ENCODE measurements at regions not wholly inside any gene's neighbourhood (a gene's known extent, or its start where the extent isn't known, plus 50 kb on each side); places are given as distances from the start of the nearest gene placed in this dataset.
A peak's percentile ranks its signal among the peaks of the same experiment; 100 is the strongest.

GRCh38 chr5:18037718-18038117 lies 403.5 kb downstream of the TAF11L14 start:
- Histone ChIP-seq H3K9ac (ENCODE audit: control insufficient read depth, extremely low read depth, insufficient read depth, low read length) (no peak overlapping the region), H3K9me3 (ENCODE audit: control insufficient read depth, low read depth, low read length) (no peaks in the 10 kb centered on the region), H2AFZ (ENCODE audit: control insufficient read depth, low read length) (no peak overlapping the region), H3K79me2 (ENCODE audit: control insufficient read depth, insufficient read depth, low read length) (no peaks in the 10 kb centered on the region), H4K20me1 (ENCODE audit: control insufficient read depth, extremely low read depth, insufficient read depth, low read length) (no peaks in the 10 kb centered on the region), H3K4me3 (ENCODE audit: control insufficient read depth in 2 of 3, extremely low read depth in 1 of 3, insufficient read depth in 2 of 3, low read depth in 1 of 3, low read length in 3 of 3) (no peak overlapping the region), H3K4me1 (ENCODE audit: control insufficient read depth, extremely low read depth, insufficient read depth, low read length) (no peaks in the 10 kb centered on the region), H3K4me2 (ENCODE audit: control insufficient read depth, extremely low read depth, insufficient read depth, low read depth, low read length) (no peak overlapping the region), H3K9me1 (ENCODE audit: control insufficient read depth, extremely low read depth, insufficient read depth, low read length) (no peaks in the 10 kb centered on the region), H3K27me3 (ENCODE audit: control insufficient read depth, extremely low read depth, insufficient read depth, low read length) (no peaks in the 10 kb centered on the region), H3K27ac (ENCODE audit: control insufficient read depth, insufficient read depth, low read length) (no peak overlapping the region), H3K36me3 (ENCODE audit: control insufficient read depth in 2 of 2, extremely low read depth in 1 of 2, insufficient read depth in 2 of 2, low read length in 2 of 2) (no peaks in the 10 kb centered on the region)
- no peak for DNase-seq (ENCODE audit: low read depth, low spot score)
- TF ChIP-seq EZH2 (IDR thresholded peaks at IDR 0.05; ENCODE audit: low read length): no peak
- no peak for TF ChIP-seq CTCF (optimal IDR thresholded peaks at IDR 0.05 in 1 of 3, IDR thresholded peaks at IDR 0.05 in 1 of 3, conservative IDR thresholded peaks at IDR 0.05 in 1 of 3; ENCODE audit: extremely low read depth in 1 of 3, insufficient read depth in 2 of 3, low read length in 3 of 3)
- no peak for FAIRE-seq
- dilution Hi-C loops (cut with MboI; ENCODE audit: extremely low pct_ligation_motif_present, low sequenced_read_pairs): no loop called here

- dilution Hi-C loops (cut with MboI; ENCODE audit: extremely low pct_ligation_motif_present, low sequenced_read_pairs): no loop called here
- no peak overlapping the region for H3K4me2 ChIP-seq (ENCODE audit: control insufficient read depth, extremely low read depth, insufficient read depth, low read depth, low read length)
- H3K79me2 ChIP-seq (ENCODE audit: control insufficient read depth, insufficient read depth, low read length): no peaks in the 10 kb centered on the region
- no peaks in the 10 kb centered on the region for H4K20me1 ChIP-seq (ENCODE audit: control insufficient read depth, extremely low read depth, insufficient read depth, low read length)
- H3K36me3 ChIP-seq (ENCODE audit: control insufficient read depth in 2 of 2, extremely low read depth in 1 of 2, insufficient read depth in 2 of 2, low read length in 2 of 2): no peaks in the 10 kb centered on the region
- FAIRE-seq: peak; percentile 73
- H3K9me1 ChIP-seq (ENCODE audit: control insufficient read depth, extremely low read depth, insufficient read depth, low read length): no peaks in the 10 kb centered on the region
- no peak for DNase-seq (ENCODE audit: low read depth, low spot score)
- no peak overlapping the region for H3K4me3 ChIP-seq (ENCODE audit: control insufficient read depth in 2 of 3, extremely low read depth in 1 of 3, insufficient read depth in 2 of 3, low read depth in 1 of 3, low read length in 3 of 3)
- H3K27me3 ChIP-seq (ENCODE audit: control insufficient read depth, extremely low read depth, insufficient read depth, low read length): no peaks in the 10 kb centered on the region
- TF ChIP-seq CTCF (optimal IDR thresholded peaks at IDR 0.05 in 1 of 3, IDR thresholded peaks at IDR 0.05 in 1 of 3, conservative IDR thresholded peaks at IDR 0.05 in 1 of 3; ENCODE audit: extremely low read depth in 1 of 3, insufficient read depth in 2 of 3, low read length in 3 of 3): peak; percentile 19 to 62 (median 37)
- no peak for TF ChIP-seq EZH2 (IDR thresholded peaks at IDR 0.05; ENCODE audit: low read length)
- no peaks in the 10 kb centered on the region for H3K9me3 ChIP-seq (ENCODE audit: control insufficient read depth, low read depth, low read length)
- no peak overlapping the region for H3K27ac ChIP-seq (ENCODE audit: control insufficient read depth, insufficient read depth, low read length)
- no peaks in the 10 kb centered on the region for H3K4me1 ChIP-seq (ENCODE audit: control insufficient read depth, extremely low read depth, insufficient read depth, low read length)
- H2AFZ ChIP-seq (ENCODE audit: control insufficient read depth, low read length): no peak overlapping the region
- H3K9ac ChIP-seq (ENCODE audit: control insufficient read depth, extremely low read depth, insufficient read depth, low read length): no peak overlapping the region
Measured at GRCh38 chr5:18043344-18043743, 409.1 kb downstream of the TAF11L14 start.
